Nucleus accumbens (tissue), 56 donors: ENCODE measurements at regions not wholly inside any gene's neighbourhood (a gene's known extent, or its start where the extent isn't known, plus 50 kb on each side); places are given as distances from the start of the nearest gene placed in this dataset.

ENCODE experiments used
- DNase-seq, 56 donors: peaks; one replicate each; lab custom pipeline; 2025; lab: John Stamatoyannopoulos, UW

DNA sequence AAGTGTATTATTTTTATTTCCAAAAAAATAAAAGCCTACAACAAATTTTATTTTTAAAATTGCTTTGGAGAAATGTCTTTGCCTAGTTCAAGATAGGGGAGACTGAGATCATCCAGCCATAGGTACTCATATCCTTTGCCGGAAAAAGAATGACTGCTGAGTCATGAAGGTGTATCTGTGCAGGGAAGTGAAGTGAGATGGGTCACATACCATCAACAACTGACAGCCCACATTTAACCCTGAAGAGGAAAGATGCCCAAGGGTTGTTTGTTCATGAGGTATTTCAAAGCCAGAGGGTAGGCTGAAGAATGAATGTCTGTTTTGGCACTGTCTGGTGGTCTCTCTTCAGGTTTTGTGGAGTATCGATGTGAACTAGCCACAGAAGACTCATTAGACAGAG, 106.7 kb upstream of the TTC29 start:
- DNase-seq: no peak

DNA sequence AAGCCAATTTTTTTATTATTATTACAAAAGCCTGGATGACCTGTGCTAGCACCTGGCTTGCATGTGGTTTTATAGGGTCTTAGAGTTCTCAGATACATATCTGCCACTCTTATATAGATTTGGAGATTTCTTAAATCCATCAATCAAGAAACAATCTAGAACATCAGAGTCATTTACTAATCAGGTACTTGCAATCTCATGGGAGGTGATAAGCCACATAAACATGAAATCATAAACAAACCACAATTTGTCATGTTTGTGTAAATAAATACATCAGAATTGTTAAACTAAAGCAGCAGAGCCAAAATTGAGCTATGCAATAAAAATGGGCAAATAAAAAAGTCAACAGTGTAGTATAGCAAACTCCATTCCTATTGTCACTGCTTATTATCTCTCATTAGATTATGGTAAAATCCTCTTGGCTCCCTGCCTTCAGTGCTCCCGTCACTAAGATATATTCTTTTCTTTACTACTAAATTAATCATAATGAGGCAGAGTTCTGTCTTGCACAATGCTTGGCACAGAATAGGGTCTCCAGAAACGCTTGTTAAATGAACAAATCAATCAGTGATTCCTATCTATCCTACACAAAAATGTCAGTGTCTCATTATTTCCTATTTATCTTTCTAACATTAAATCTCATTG, 108.7 kb upstream of the TTC29 start:
- DNase-seq: no peak

GRCh38 chr4:147056940-147057610, 111.4 kb upstream of the TTC29 start:
- DNase-seq: no peak

- no peak for DNase-seq
These were observed 112.0 kb upstream of the TTC29 start for GRCh38 chr4:147057611-147058190.

- no peak for DNase-seq
These were observed 113.5 kb upstream of the TTC29 start for GRCh38 chr4:147059064-147059731.

GRCh38 chr4:147060151-147060931, 114.7 kb upstream of the TTC29 start:
- DNase-seq: no peak

GRCh38 chr4:147064856-147065255, 119.2 kb upstream of the TTC29 start:
- DNase-seq: no peak

GRCh38 chr4:147068564-147068963, 122.9 kb upstream of the TTC29 start:
- DNase-seq: no peak

GRCh38 chr4:147071209-147071740, 125.6 kb upstream of the TTC29 start:
- DNase-seq: no peak

DNA sequence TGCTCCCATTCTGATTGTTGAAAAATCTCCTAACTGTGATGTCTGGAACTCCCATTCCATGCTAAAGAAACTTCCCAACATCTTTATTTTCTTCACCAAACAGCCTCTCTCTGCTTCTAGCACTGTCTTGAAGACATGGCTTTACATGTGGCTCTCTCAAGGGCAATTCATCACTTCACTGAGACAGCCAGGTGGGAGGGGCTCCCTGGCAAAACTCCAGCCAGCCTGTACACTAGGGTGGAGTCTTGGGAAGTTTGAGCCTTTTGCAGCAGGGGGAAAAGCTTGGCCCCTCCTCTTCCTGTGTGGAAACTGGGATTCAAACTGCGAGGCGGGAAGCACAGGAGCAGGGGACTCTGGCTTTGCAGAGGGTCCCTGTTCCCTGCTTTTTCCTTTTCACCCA, 130.5 kb upstream of the TTC29 start:
- no peak for DNase-seq

GRCh38 chr4:147076728-147077127, 131.1 kb upstream of the TTC29 start:
- DNase-seq: no peak

DNA sequence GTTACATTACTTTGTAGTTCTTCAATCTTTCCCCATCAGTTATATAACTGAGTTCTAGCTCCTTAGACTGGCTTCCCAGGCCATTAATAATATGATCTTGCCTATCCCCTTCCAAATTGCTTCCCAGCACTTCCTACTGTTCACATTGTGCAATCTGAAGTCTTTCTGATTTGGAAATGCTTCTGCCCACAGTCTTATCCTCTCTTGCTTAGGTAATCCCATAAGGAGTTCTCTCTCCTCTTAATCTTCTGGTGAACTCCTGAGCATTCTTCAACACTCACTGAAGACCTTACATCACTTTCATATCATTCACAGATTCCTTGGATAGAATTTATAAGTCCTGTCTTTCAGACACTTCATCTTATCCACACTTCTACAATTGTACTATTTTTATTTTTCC, 132.7 kb upstream of the TTC29 start:
- DNase-seq: no peak

DNA sequence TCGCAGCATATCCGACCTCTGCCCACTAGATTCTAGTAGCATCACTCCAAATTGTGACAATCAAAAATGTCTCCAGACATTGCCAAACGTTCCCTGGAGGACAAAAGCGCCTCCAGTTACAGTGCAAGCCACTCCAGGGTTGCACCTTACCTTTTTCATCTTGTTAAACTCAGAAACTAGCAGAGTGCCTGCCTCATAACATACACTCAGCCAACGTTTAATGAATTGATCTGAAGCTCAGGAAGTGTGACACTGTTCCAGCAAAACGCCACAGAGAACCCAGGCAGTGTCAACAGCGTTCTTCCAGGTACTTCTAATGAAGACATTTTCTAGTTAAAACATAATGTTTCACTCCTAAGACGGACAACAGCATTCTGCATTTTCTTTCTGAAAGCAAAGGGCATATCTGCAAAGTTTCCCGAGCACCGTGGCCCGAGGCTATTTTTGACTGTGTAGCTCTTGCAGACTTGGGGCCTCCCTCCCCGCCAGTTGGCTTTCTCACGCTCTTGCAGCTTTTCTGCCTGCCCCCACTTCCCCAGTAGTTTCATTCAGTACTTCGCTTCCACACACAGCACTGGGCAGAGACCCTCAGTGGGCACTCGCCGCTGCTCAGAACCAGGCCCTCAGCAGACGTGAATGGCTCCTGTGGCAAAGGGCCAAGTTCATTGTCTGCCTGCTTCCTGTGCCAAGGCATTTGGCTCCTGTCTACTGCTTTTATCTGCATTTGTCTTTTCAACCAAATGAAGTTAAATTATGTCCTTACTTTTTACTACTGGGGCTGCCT, 133.4 kb upstream of the TTC29 start:
- DNase-seq: peak in 13 of 56 donors; percentile 2 to 28 (median 9)

GRCh38 chr4:147084861-147085260, 139.2 kb upstream of the TTC29 start:
- DNase-seq: no peak

DNA sequence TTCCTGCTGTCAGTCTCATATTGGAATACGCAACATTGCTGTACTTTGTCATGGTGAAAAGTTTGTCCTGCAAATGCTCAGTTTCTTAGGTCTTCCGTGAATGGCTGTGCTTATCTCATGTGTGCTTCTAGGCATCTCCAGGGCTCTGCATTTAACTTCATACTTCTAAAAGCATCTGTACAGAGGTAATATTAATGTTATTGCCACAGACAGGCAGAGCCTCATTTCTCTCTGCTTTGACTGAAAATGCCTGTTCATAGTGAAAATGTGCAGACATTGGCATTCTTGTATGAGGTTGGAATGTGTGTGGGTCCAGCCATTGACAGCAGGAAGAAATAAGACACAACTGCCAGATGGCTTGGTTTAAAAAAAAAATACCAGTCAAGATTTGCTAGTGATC, 140.1 kb upstream of the TTC29 start:
- DNase-seq: no peak

DNA sequence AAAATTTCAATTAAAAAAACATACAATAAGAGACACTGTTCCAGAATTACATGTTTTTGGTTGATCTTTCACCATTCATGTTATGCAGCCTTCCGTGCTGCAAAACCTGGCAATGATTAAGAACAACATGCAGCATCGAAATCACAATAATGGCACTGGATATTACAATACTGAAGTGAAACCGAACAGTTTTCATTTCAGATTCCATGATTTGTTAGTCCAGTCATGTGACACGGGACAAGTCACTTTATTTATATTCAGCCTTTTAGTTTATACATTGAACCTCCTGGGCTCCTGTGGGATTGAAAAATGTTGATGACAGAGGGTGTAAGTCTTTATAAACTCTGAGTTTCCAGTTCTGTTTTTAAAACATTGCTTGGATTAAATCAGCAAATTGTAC, 142.5 kb upstream of the TTC29 start:
- no peak for DNase-seq

DNA sequence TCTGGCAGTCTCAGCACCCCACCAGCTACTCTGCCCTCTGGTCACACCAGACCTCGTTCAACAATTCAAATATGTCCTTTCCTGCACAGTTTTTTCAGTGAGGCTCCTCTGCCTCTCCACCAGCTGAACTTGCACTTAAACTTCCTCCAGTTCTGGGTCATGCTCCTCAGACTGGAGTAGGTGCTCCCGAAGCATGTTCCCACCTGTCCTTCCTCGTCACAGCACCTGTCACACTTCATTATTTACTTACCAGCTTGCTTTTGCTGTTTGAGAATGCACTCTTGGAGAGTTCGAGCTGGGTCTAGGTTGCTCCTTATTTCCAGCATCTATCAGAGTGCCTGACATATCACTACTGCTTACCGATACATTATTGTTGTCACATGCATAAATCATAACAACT, 144.8 kb upstream of the TTC29 start:
- DNase-seq: no peak

DNA sequence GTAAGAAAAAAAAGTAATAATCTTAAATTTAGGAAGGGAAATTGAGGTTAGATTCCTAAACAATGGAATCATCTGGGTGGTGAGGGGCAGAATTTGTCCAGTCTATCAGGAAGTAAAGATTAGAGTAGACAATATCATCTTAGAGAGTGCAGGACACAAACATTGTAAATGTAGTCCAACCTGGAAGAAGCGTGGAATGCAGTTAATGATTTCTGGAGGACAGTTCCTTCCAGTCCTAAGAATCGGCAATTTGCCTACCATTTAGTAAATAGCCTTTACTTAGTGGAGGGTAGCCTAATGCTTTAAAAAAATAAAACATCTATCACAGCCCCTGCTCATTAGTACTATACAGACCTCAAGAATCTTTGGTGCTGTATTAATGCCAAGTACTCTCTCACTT, 147.5 kb upstream of the TTC29 start:
- no peak for DNase-seq

DNA sequence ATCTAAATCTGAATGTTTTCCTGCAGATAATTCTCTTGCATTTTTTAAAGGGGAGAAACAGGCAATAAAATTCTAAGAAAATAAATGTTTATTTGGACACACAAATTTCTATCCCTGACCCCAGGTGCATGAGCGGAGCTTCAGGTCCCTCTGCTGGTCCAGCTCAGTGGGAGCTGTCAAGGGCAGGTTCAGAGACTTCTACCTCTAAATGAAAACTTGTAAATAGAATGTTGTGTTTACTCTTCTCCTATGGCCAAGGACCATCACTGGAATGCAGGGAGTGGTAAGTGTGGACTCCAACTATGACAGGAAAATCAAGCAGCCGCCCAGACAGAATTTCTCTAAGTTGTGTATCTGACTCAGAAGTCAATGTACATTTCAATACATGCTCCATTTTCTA, 148.6 kb upstream of the TTC29 start:
- DNase-seq: no peak
